ENCODE measurements at regions not wholly inside any gene's neighbourhood (a gene's known extent, or its start where the extent isn't known, plus 50 kb on each side); places are given as distances from the start of the nearest gene placed in this dataset.

- TF ChIP-seq ATF3 (IDR thresholded peaks at IDR 0.05; ENCODE audit: borderline replicate concordance, extremely low read depth, low read depth, low read length) (no peak), SUPT20H (IDR thresholded peaks at IDR 0.05; ENCODE audit: borderline replicate concordance, control insufficient read depth, low read depth, low read length) (no peak), TAF1 (IDR thresholded peaks at IDR 0.05; ENCODE audit: borderline replicate concordance, low read depth, low read length) (no peak), PAX5 (IDR thresholded peaks at IDR 0.05; ENCODE audit: borderline replicate concordance, low read depth, low read length) (no peak), SUZ12 (IDR thresholded peaks at IDR 0.05; ENCODE audit: unreplicated experiment) (no peak), ZBED1 (IDR thresholded peaks at IDR 0.05; ENCODE audit: borderline replicate concordance) (no peak), ZNF274 (IDR thresholded peaks at IDR 0.05; ENCODE audit: insufficient read depth, insufficient read length) (no peak), CUX1 (IDR thresholded peaks at IDR 0.05; ENCODE audit: insufficient replicate concordance, low read depth, low read length) (no peak), RCOR1 (conservative IDR thresholded peaks at IDR 0.05; ENCODE audit: low read depth, low read length) (no peak), CTCF (IDR thresholded peaks at IDR 0.05 in 2 of 3, conservative IDR thresholded peaks at IDR 0.05 in 1 of 3; ENCODE audit: control insufficient read depth in 2 of 3, extremely low read depth in 1 of 3, insufficient read depth in 1 of 3, low read depth in 3 of 3, low read length in 3 of 3) (no peak), ZBTB40 (IDR thresholded peaks at IDR 0.05; ENCODE audit: borderline replicate concordance) (no peak), MAX (IDR thresholded peaks at IDR 0.05; ENCODE audit: low read depth, low read length) (no peak)
These were observed 1135.6 kb upstream of the FAM98A start for GRCh38 chr2:34734662-34735061.

Measured in GM12878 (cell line).